ENCODE measurements at regions not wholly inside any gene's neighbourhood (a gene's known extent, or its start where the extent isn't known, plus 50 kb on each side); places are given as distances from the start of the nearest gene placed in this dataset.

DNA sequence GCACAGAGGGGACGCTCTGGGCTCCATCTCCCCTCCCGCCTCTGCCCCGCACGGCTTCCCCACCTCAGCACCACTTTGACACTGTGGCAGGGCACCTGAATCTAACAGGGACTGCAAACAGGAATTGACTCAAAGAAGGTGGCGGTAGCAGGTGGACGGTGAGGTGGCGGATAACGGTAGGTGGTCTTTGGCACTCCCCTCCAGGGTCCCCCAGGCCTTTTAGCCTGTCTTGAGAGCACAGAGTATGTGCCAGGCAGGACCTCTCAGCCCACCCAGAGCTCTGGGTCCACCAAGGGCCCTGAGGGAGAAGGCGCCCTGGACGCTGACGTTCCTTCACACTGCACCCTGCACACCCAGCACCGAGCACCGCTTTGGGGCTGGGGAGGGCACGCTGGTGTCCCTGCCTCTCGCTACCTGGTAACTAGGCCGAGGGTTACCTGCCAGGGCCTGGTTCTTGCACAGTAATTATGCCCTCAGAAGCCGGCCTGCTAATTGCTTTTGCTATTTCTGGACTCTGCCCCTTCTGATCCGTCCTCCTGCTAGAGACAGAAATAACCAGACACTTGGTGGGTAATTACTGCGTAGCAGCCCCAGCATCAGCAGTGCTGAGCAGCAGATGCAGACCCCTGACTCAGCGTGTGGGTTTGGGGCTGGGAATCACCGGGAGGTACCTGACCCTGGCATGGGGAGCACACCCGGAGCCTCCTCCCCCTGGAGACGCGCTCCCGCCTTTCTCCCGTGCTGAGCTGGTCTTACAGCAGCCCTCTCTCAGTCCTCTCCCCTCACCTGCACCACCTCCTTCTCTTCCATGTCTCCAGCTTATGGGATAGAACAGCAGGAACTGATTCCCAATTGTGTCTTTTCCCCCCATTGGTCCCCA is 103.3 kb upstream of the B3GAT1 start:
- DNase-seq (ENCODE audit: low read depth): no peak

DNA sequence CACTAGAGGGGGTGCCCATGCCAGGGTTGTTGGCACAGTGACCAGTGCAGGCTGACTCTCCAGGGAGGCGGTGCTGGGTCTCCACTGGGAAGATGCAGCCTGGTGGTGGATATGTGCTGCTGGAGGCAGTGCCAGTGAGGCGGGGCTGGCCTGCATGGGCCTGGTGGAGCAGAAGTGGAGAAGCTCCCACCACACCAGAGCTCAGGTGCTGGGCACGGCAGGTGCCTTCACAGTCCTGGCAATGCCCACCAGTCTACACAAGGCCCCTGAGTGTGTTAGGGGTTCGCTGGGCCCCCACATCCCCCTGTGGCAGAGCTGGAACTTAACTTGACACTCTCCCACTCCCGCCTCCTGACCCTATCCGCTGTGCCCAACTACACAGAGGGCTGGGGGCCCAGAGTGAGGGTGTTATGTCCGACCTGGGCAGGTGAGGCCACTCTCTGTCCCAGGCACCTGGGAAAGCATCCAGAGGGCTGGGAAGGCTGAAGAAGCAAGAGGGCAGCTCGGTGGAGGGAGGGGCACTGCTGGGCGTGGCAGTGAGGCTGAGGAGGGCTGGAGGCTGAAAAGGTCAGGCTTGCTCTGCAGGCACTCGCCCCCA is 102.4 kb upstream of the B3GAT1 start:
- DNase-seq (ENCODE audit: low read depth): no peak

GRCh38 chr11:134513585-134514120 is 101.6 kb upstream of the B3GAT1 start:
- DNase-seq (ENCODE audit: low read depth): no peak

GRCh38 chr11:134512571-134513538 is 100.8 kb upstream of the B3GAT1 start:
- DNase-seq (ENCODE audit: low read depth): no peak

DNA sequence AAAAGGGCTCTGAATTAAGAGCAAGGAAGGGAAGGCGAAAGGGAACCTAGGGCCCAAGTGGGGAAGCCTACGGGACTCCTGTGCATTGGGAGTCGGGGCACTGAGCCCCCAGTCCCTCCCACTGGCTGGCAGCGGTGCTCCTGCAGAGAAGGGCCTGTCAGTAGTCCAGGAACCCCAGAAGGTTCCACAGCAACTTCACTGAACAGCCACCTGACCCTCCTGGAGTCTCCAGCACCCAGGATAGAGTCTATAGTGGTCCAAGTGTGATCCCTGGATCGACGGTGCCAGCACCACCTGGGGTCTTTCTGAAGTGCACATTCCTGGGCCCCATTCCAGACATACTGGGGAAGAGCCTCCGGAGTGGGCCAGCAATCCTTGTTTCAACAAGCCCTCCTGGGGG is 100.0 kb upstream of the B3GAT1 start:
- DNase-seq (ENCODE audit: low read depth): no peak

- no peak for DNase-seq (ENCODE audit: low read depth)
Observed at GRCh38 chr11:134511255-134511654, 99.2 kb upstream of the B3GAT1 start.

- no peak for DNase-seq (ENCODE audit: low read depth)
Observed at GRCh38 chr11:134510233-134511040, 98.4 kb upstream of the B3GAT1 start.

GRCh38 chr11:134509381-134510232 is 97.6 kb upstream of the B3GAT1 start:
- no peak for DNase-seq (ENCODE audit: low read depth)

DNA sequence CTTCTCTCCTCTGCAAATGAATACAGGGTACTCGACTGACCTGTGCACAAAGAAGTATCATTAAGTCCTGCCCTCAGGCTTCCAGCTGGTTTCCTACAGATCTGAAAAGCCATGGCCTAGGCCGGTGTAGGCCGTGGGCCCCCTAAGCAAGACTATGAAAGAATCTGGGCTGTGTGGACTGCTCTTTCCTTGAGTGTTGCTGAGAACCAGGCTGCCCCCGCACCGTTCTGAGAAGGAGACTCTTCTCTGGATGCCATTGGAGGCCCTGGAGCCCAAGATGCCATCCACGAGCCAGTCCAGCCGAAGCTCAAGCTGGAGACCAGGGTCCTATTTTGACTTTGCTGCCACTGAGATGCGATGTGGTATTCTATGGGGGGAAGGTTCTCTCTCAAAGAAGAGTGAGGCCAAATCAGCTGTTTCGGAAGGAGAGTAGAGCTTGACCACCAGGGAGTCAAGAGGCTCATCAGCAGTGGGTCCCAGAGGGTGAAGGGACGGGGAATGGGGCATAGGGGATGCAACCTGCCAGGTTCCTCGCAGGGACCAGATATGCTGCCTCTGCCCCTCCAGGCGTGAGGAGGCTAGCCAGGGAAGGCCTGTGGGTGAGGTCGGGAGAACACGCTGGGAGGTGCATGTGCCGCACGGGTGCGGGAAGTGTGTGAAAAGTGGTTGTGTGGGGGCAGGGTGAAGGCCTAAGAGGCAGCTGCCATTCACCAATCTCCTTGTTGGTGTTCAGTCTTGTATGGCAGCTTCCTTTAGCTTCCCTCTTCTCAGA is 96.4 kb upstream of the B3GAT1 start:
- DNase-seq (ENCODE audit: low read depth): no peak

- DNase-seq (ENCODE audit: low read depth): no peak
Observed at GRCh38 chr11:134506046-134506445, 94.0 kb upstream of the B3GAT1 start.

DNA sequence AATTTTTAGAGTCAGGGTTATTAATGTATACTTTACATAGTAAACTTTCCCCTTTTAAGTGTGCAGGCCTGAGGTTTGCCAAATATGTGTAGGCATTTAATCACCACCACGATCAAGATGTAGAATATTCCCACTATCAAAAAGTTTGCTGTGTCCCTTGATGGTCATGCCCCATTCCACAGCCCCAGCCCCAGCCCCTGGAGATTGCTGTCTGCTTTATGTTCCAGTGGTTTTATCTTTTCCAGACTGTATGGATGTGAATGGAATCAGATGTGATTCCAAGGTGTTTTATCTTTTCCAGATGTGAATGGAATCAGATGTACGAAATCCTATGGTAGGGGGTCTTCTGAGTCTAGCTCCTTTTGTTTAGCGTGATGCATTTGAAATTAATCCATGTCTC is 93.1 kb upstream of the B3GAT1 start:
- no peak for DNase-seq (ENCODE audit: low read depth)

- no peak for DNase-seq (ENCODE audit: low read depth)
Observed at GRCh38 chr11:134504146-134504905, 92.3 kb upstream of the B3GAT1 start.

DNA sequence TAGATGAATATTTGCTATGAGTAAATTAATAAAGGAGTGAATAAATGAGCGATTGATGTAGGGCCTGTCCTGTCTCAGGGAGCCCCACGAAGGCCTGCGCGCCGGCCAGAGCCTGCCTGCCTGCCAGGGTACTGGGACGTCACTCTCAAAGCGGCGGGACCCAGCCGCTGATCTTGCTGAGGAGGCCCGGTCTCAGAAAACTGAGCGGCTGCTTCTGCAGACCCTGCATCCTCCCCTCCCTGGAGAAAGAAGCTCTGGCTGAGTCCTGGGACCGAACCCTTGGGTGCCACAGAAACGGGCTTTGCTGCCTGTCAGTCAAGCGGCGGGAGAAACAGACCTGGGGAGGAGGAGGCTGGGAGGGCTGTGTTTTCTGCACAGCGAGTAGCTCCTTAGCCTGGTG is 91.6 kb upstream of the B3GAT1 start:
- DNase-seq (ENCODE audit: low read depth): no peak

GRCh38 chr11:134503100-134503499 is 91.1 kb upstream of the B3GAT1 start:
- DNase-seq (ENCODE audit: low read depth): no peak

DNA sequence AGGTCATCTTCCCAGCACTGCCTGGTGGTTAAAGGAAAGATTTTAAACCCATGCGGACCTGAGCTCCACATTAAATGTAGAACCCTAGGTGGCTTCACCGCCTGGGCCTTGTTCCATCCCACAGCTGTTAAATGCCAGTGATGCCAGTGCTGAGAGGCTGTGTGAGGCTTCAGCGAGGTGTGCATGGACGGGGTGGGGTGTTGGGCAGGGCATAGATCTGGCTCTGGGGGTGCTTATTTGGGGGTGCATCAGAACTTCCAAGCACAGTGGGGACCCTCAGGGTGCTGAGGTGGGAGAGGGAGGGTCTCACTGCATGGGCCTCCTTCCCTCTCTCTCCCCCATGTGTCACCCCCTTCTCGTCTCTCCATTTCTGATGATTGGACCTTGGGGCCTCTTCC is 90.1 kb upstream of the B3GAT1 start:
- DNase-seq (ENCODE audit: low read depth): no peak

- no peak for DNase-seq (ENCODE audit: low read depth)
Observed at GRCh38 chr11:134501406-134502152, 89.5 kb upstream of the B3GAT1 start.

- DNase-seq (ENCODE audit: low read depth): no peak
Observed at GRCh38 chr11:134500621-134501020, 88.6 kb upstream of the B3GAT1 start.

GRCh38 chr11:134499990-134500389 is 87.9 kb upstream of the B3GAT1 start:
- DNase-seq (ENCODE audit: low read depth): no peak

Data from iris pigment epithelial cell (primary cell).